Calu3 (cell line): ENCODE measurements at regions not wholly inside any gene's neighbourhood (a gene's known extent, or its start where the extent isn't known, plus 50 kb on each side); places are given as distances from the start of the nearest gene placed in this dataset.

ENCODE experiments used
- BruUV-seq: library from RNA; stranded (reverse); fragments of 400-500 nt; replicated peaks from 2 replicates; lab custom pipeline; 2021; lab: Mats Ljungman, UMichigan
- CTCF ChIA-PET: fragments of 300-600 bp; sonication (Branson Sonifier 250); formaldehyde crosslinking; loops from one replicate; lab custom pipeline; 2022; ENCODE audit warnings: antibody characterized with exemption; lab: Charles Lee
- DNase-seq: peaks from one replicate; pipeline ENCODE4 v3.0.0; 2022
- H3K27ac Mint-ChIP-seq: one replicate; pipeline ENCODE4 v1.8.0; 2022; ENCODE audit warnings: mixed read lengths; ENCODE audit not compliant: unreplicated experiment
- H3K27me3 Mint-ChIP-seq: one replicate; pipeline ENCODE4 v1.8.0; 2022; ENCODE audit warnings: mixed read lengths; ENCODE audit not compliant: unreplicated experiment
- H3K36me3 Mint-ChIP-seq: one replicate; pipeline ENCODE4 v1.8.0; 2022; ENCODE audit warnings: mild to moderate bottlenecking, moderate library complexity, mixed read lengths; ENCODE audit not compliant: insufficient read depth, unreplicated experiment
- H3K4me1 Mint-ChIP-seq: one replicate; pipeline ENCODE4 v1.8.0; 2022; ENCODE audit warnings: mild to moderate bottlenecking, low read depth, mixed read lengths; ENCODE audit not compliant: unreplicated experiment
- H3K4me3 Mint-ChIP-seq: one replicate; pipeline ENCODE4 v1.8.0; 2022; ENCODE audit warnings: mild to moderate bottlenecking, low read depth, moderate library complexity, mixed read lengths; ENCODE audit not compliant: unreplicated experiment
- H3K9me3 Mint-ChIP-seq: one replicate; pipeline ENCODE4 v1.8.0; 2022; ENCODE audit warnings: low read depth, mixed read lengths; ENCODE audit not compliant: unreplicated experiment
- CTCF ChIP-seq: fragments of 200-600 bp; IDR thresholded peaks from one replicate; pipeline ENCODE4 v1.8.0; 2022; ENCODE audit warnings: antibody characterized with exemption; ENCODE audit not compliant: unreplicated experiment
- intact Hi-C: fragments of 100-400 bp; cut with micrococcal nuclease; formaldehyde crosslinking; loops from one replicate; pipeline ENCODE4 v1.10.0; 2022; ENCODE audit not compliant: unreplicated experiment

- no peak overlapping the region for H3K27ac Mint-ChIP-seq
- intact Hi-C loops: no loop called here
- H3K27me3 Mint-ChIP-seq: no peaks in the 10 kb centered on the region
- DNase-seq: no peak
- H3K4me3 Mint-ChIP-seq: no peak overlapping the region
- H3K9me3 Mint-ChIP-seq: no peaks in the 10 kb centered on the region
- TF ChIP-seq CTCF: no peak
- CTCF ChIA-PET: no interaction called here
- BruUV-seq: no TSS peak
- no peaks in the 10 kb centered on the region for H3K4me1 Mint-ChIP-seq
- no peaks in the 10 kb centered on the region for H3K36me3 Mint-ChIP-seq
Observed at GRCh38 chr2:186187854-186188253, 298.2 kb upstream of the ZC3H15 start.

- no peak for TF ChIP-seq CTCF
- CTCF ChIA-PET: no interaction called here
- DNase-seq: no peak
- intact Hi-C loops: no loop called here
- Mint-ChIP-seq H3K4me1 (no peaks in the 10 kb centered on the region), H3K9me3 (no peaks in the 10 kb centered on the region), H3K27ac (no peak overlapping the region), H3K4me3 (no peak overlapping the region), H3K36me3 (no peaks in the 10 kb centered on the region), H3K27me3 (no peaks in the 10 kb centered on the region)
- no TSS peak for BruUV-seq
Observed at GRCh38 chr2:186189816-186190215, 296.2 kb upstream of the ZC3H15 start.

- Mint-ChIP-seq H3K36me3 (no peaks in the 10 kb centered on the region), H3K4me3 (no peak overlapping the region), H3K27ac (no peak overlapping the region), H3K4me1 (no peaks in the 10 kb centered on the region), H3K9me3 (no peaks in the 10 kb centered on the region), H3K27me3 (no peaks in the 10 kb centered on the region)
- TF ChIP-seq CTCF: no peak
- no TSS peak for BruUV-seq
- intact Hi-C loops: no loop called here
- CTCF ChIA-PET: no interaction called here
- DNase-seq: no peak
Observed at GRCh38 chr2:186195696-186196095, 290.4 kb upstream of the ZC3H15 start.

- Mint-ChIP-seq H3K4me3 (no peak overlapping the region), H3K36me3 (no peaks in the 10 kb centered on the region), H3K27me3 (no peaks in the 10 kb centered on the region), H3K4me1 (no peaks in the 10 kb centered on the region), H3K27ac (no peak overlapping the region), H3K9me3 (no peaks in the 10 kb centered on the region)
- intact Hi-C loops: no loop called here
- CTCF ChIA-PET: no interaction called here
- no TSS peak for BruUV-seq
- no peak for DNase-seq
- no peak for TF ChIP-seq CTCF
Observed at GRCh38 chr2:186197955-186198354, 288.1 kb upstream of the ZC3H15 start.
